Effector CD4-positive, alpha-beta T cell (primary cell): ENCODE measurements at regions not wholly inside any gene's neighbourhood (a gene's known extent, or its start where the extent isn't known, plus 50 kb on each side); places are given as distances from the start of the nearest gene placed in this dataset.

Experiments used
- DNase-seq: peaks from one replicate; pipeline ENCODE4 v3.0.0-alpha.2; 2020

- DNase-seq, result no peak
Measured at GRCh38 chr12:66976526-66976925, 292.6 kb upstream of the CAND1 start.

- DNase-seq, result no peak
Measured at GRCh38 chr12:66978802-66979201, 290.4 kb upstream of the CAND1 start.

GRCh38 chr12:66979251-66979650 is 289.9 kb upstream of the CAND1 start:
- DNase-seq, result no peak

GRCh38 chr12:66984077-66984476 is 285.1 kb upstream of the CAND1 start:
- no peak for DNase-seq

GRCh38 chr12:66984962-66985361 is 284.2 kb upstream of the CAND1 start:
- no peak for DNase-seq

GRCh38 chr12:66999141-66999540 is 270.0 kb upstream of the CAND1 start:
- DNase-seq, result no peak

- no peak for DNase-seq
Measured at GRCh38 chr12:67001251-67001650, 267.9 kb upstream of the CAND1 start.

GRCh38 chr12:67002720-67003119 is 266.4 kb upstream of the CAND1 start:
- no peak for DNase-seq

- no peak for DNase-seq
Measured at GRCh38 chr12:67006610-67007009, 262.5 kb upstream of the CAND1 start.

- no peak for DNase-seq
Measured at GRCh38 chr12:67014642-67015041, 254.5 kb upstream of the CAND1 start.

GRCh38 chr12:67018105-67018504 is 251.1 kb upstream of the CAND1 start:
- DNase-seq, result no peak

- DNase-seq, result no peak
Measured at GRCh38 chr12:67019070-67019469, 250.1 kb upstream of the CAND1 start.

- peak; percentile 11 for DNase-seq
Measured at GRCh38 chr12:67025543-67026114, 243.5 kb upstream of the CAND1 start.

- DNase-seq, result no peak
Measured at GRCh38 chr12:67026487-67027246, 242.5 kb upstream of the CAND1 start.

GRCh38 chr12:67028529-67028928 is 240.6 kb upstream of the CAND1 start:
- DNase-seq, result no peak

GRCh38 chr12:67034110-67034879 is 234.9 kb upstream of the CAND1 start:
- no peak for DNase-seq

GRCh38 chr12:67035121-67035520 is 234.0 kb upstream of the CAND1 start:
- no peak for DNase-seq

- no peak for DNase-seq
Measured at GRCh38 chr12:67038486-67038885, 230.7 kb upstream of the CAND1 start.

GRCh38 chr12:67039995-67040860 is 228.9 kb upstream of the CAND1 start:
- DNase-seq, result no peak

GRCh38 chr12:67040861-67041137 is 228.4 kb upstream of the CAND1 start:
- DNase-seq, result no peak

- no peak for DNase-seq
Measured at GRCh38 chr12:67042697-67043131, 226.4 kb upstream of the CAND1 start.

GRCh38 chr12:67043771-67044170 is 225.4 kb upstream of the CAND1 start:
- no peak for DNase-seq

- no peak for DNase-seq
Measured at GRCh38 chr12:67045650-67046049, 223.5 kb upstream of the CAND1 start.
